ENCODE measurements at regions not wholly inside any gene's neighbourhood (a gene's known extent, or its start where the extent isn't known, plus 50 kb on each side); places are given as distances from the start of the nearest gene placed in this dataset.

DNA sequence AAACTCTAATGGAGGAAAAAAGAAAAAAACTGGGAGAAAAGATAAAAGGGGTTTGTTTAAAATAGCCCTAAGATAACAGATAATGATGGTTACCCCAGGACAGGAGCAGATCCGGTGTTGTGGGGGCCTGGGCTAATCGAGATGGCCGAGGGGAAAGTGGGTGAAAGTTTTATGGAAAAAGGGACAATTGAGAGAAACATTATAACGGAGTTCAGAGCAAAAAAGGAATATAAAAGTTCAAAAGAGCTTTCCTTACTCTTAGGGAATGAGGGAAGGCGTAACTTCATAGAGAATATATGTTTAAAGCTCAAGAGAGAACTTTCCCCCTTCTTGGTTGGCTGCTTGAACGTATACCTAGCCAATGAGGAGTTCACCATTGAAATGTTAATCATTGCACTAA is 131.4 kb downstream of the BAMBI start (continued):
- TF ChIP-seq SMARCA4 (IDR thresholded peaks at IDR 0.05) (peak; percentile 38; the same call in 1 of the 2 replicates), ZNF830 (CRISPR knock-in tag; IDR thresholded peaks at IDR 0.05) (no peak), BMI1 (IDR thresholded peaks at IDR 0.05; ENCODE audit: low read length) (no peak)
- TF ChIP-seq, protein P1, sequence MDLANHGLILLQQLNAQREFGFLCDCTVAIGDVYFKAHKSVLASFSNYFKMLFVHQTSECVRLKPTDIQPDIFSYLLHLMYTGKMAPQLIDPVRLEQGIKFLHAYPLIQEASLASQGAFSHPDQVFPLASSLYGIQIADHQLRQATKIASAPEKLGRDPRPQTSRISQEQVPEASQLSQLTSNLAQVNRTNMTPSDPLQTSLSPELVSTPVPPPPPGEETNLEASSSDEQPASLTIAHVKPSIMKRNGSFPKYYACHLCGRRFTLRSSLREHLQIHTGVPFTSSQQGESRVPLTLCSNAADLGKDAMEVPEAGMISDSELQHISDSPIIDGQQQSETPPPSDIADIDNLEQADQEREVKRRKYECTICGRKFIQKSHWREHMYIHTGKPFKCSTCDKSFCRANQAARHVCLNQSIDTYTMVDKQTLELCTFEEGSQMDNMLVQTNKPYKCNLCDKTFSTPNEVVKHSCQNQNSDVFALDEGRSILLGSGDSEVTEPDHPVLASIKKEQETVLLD (IDR thresholded peaks at IDR 0.05) = peak; percentile 49; the same call in 1 of the 2 replicates

DNA sequence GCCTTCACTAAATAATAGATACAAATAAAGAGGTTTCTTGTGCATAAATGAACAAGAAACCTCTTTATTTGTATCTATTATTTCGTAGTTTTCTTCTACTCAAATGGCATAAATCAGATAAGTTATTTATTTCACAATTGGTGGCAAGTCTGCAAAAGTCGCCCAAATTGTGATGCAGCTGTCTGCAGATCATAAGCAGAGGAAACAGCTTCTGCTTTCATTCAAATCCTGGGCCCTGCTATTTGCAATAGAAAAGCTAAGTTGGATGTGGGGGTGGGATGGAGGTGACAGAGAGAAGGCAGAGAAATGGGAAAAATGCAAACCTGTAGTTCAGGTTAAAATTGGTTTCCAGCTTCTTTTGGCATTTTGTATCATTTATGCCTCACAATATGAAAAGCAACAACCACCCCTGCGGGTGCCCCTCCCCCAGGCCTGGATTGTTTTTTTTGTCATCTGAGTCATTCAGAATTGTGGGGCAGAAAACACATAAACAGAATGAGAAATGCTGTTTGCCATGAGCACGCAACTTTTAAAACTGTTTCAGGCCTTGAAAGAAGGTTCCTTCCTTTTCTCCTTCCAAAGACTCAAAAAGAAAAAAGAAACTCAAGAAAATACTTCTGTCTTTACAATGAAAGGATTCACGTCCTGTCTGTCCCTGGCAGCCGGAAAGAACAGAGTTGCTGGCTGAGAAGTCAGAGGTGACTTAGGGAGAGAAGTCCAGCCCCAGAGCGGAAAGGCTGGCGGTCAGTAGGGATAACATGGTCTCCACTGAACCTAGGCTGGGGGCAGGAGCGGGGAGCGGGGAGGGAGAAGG is 132.9 kb downstream of the BAMBI start:
- ATAC-seq = peak; percentile 32
- no peaks in the 10 kb centered on the region for H4K20me1 ChIP-seq (replicated peaks; ENCODE audit: control insufficient read depth, insufficient read depth, low read length)
- in situ Hi-C loops (cut with MboI) = no loop called here
- DNase-seq (ENCODE audit: extremely low read depth in 1 of 4, low spot score in 3 of 4) = peak; percentile 33 to 72 (median 44)
- H3K9ac ChIP-seq (ENCODE audit: insufficient read depth in 1 of 2, low read depth in 2 of 2, low read length in 2 of 2) = peak overlapping the region; percentile 85 to 89; a peak in 3 of 4 replicates
- peak overlapping the region; percentile 94 for H3K27ac ChIP-seq (ENCODE audit: extremely low read depth, low read depth, low read length)
- BruUV-seq (replicated peaks) = no TSS peak
- 9% methylated on average over 9 of the region's 10 CpGs for WGBS (ENCODE audit: insufficient coverage, low coverage, missing lambda C conversion rate)
- peak; percentile 62 for FAIRE-seq
- H3K4me3 ChIP-seq = no peak overlapping the region
- peaks cover 43 to 74% of the 10 kb centered on the region in 2 experiments for H3K4me1 ChIP-seq (replicated peaks in 1 of 2; ENCODE audit: control insufficient read depth in 2 of 2, insufficient read depth in 2 of 2, low read length in 2 of 2)
- intact Hi-C loops (cut with micrococcal nuclease) = no loop called here
- POLR2A ChIA-PET = interaction anchor here (0.6 to 1.4 kb wide), 3 partner anchors 12 to 234 kb away, joined by 3 to 4 read pairs (median 3); no protein-coding TSS in a partner anchor
- H2AFZ ChIP-seq (ENCODE audit: low read depth, low read length) = peak overlapping the region; percentile 92
- H3K79me2 ChIP-seq (ENCODE audit: control insufficient read depth, insufficient read depth, low read length) = no peaks in the 10 kb centered on the region
- H3K9me1 ChIP-seq (ENCODE audit: control insufficient read depth, insufficient read depth, low read length) = no peaks in the 10 kb centered on the region
- peaks cover 4% of the 10 kb centered on the region for H3K9me3 ChIP-seq (replicated peaks; ENCODE audit: control insufficient read depth, insufficient read depth, low read depth, low read length)
- peak overlapping the region; percentile 67 for H3K4me2 ChIP-seq (ENCODE audit: insufficient read depth, low read length)
- no peaks in the 10 kb centered on the region for H3K27me3 ChIP-seq (ENCODE audit: control insufficient read depth in 2 of 2, insufficient read depth in 2 of 2, low read length in 2 of 2)
- CTCF ChIA-PET (ENCODE audit: low intra/inter-chr PET ratio) = no interaction called here
- H3K36me3 ChIP-seq (ENCODE audit: control insufficient read depth, insufficient read depth, low read length) = peaks cover 2% of the 10 kb centered on the region; the same call in 1 of the 3 replicates
- TF ChIP-seq LEF1 (IDR thresholded peaks at IDR 0.05) (peak; percentile 78), STAT5B (CRISPR knock-in tag; IDR thresholded peaks at IDR 0.05) (no peak), ZNF232 (CRISPR knock-in tag; IDR thresholded peaks at IDR 0.05) (no peak), ETV1 (tag; conservative IDR thresholded peaks at IDR 0.05; ENCODE audit: low read depth) (peak; percentile 57), ZNF24 (IDR thresholded peaks at IDR 0.05) (no peak), SAFB (IDR thresholded peaks at IDR 0.05; ENCODE audit: borderline replicate concordance, low read depth, low read length) (no peak), ILF3 (IDR thresholded peaks at IDR 0.05; ENCODE audit: borderline replicate concordance) (no peak), HDAC1 (IDR thresholded peaks at IDR 0.05) (no peak), TBP (optimal IDR thresholded peaks at IDR 0.05; ENCODE audit: low read depth, low read length) (no peak), SMARCC2 (IDR thresholded peaks at IDR 0.05; ENCODE audit: low read depth) (0 out of 2 replicates have a peak, but pooled peaks have one; percentile 59), TRIM25 (IDR thresholded peaks at IDR 0.05; ENCODE audit: borderline replicate concordance) (no peak), PML (IDR thresholded peaks at IDR 0.05; ENCODE audit: low read length) (no peak), PTBP1 (IDR thresholded peaks at IDR 0.05; ENCODE audit: low read depth, low read length) (no peak), ZKSCAN3 (CRISPR knock-in tag; IDR thresholded peaks at IDR 0.05) (no peak)
- TF ChIP-seq, protein P2, sequence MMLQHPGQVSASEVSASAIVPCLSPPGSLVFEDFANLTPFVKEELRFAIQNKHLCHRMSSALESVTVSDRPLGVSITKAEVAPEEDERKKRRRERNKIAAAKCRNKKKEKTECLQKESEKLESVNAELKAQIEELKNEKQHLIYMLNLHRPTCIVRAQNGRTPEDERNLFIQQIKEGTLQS (IDR thresholded peaks at IDR 0.05) = peak; percentile 79
- TF ChIP-seq, protein P2 (CRISPR knock-in tag; conservative IDR thresholded peaks at IDR 0.05) = no peak
